ENCODE measurements at regions not wholly inside any gene's neighbourhood (a gene's known extent, or its start where the extent isn't known, plus 50 kb on each side); places are given as distances from the start of the nearest gene placed in this dataset.

GRCh38 chr12:60172266-60173211 lies 576.7 kb downstream of the SLC16A7 start:
- DNase-seq (ENCODE audit: low spot score) = no peak
- POLR2A ChIA-PET = no interaction called here
- H3K36me3 ChIP-seq (ENCODE audit: insufficient read depth, low read length) = no peaks in the 10 kb centered on the region
- H3K4me2 ChIP-seq (ENCODE audit: low read length) = no peak overlapping the region
- no peaks in the 10 kb centered on the region for H3K9me3 ChIP-seq (ENCODE audit: low read length)
- no peak overlapping the region for H2AFZ ChIP-seq (ENCODE audit: low read length)
- no TSS peak for BruUV-seq (replicated peaks)
- no peaks in the 10 kb centered on the region for H3K9me2 ChIP-seq (ENCODE audit: insufficient read depth, low read length)
- no peaks in the 10 kb centered on the region for H3K4me1 ChIP-seq (ENCODE audit: insufficient read depth, low read length, poor library complexity, severe bottlenecking)
- TF ChIP-seq EZH2phosphoT487 (IDR thresholded peaks at IDR 0.05; ENCODE audit: borderline replicate concordance, low read depth, low read length) (no peak), CTCF (conservative IDR thresholded peaks at IDR 0.05; ENCODE audit: low read length) (no peak)
- H3K27ac ChIP-seq (ENCODE audit: low read depth, low read length, poor library complexity, severe bottlenecking) = no peak overlapping the region
- no peaks in the 10 kb centered on the region for H4K20me1 ChIP-seq (ENCODE audit: insufficient read depth, low read length)
- no peak overlapping the region for H3K4me3 ChIP-seq (ENCODE audit: low read depth, low read length, poor library complexity, severe bottlenecking)
- intact Hi-C loops (cut with micrococcal nuclease; ENCODE audit: unreplicated experiment) = no loop called here
- CTCF ChIA-PET (ENCODE audit: unreplicated experiment) = no interaction called here
- no peaks in the 10 kb centered on the region for H3K79me2 ChIP-seq (ENCODE audit: insufficient read depth, low read depth, low read length)

- ChIA-PET POLR2A (interaction anchor here (0.7 kb wide), 1 partner anchor 159 kb away, joined by 3 read pairs; no protein-coding TSS in a partner anchor), CTCF (ENCODE audit: unreplicated experiment) (no interaction called here)
- H3K27ac ChIP-seq (ENCODE audit: low read depth, low read length, poor library complexity, severe bottlenecking) = no peak overlapping the region
- no peak overlapping the region for H3K4me2 ChIP-seq (ENCODE audit: low read length)
- H3K79me2 ChIP-seq (ENCODE audit: insufficient read depth, low read depth, low read length) = no peaks in the 10 kb centered on the region
- no TSS peak for BruUV-seq (replicated peaks)
- H3K4me1 ChIP-seq (ENCODE audit: insufficient read depth, low read length, poor library complexity, severe bottlenecking) = no peaks in the 10 kb centered on the region
- TF ChIP-seq CTCF (conservative IDR thresholded peaks at IDR 0.05; ENCODE audit: low read length) = no peak
- TF ChIP-seq EZH2phosphoT487 (IDR thresholded peaks at IDR 0.05; ENCODE audit: borderline replicate concordance, low read depth, low read length) = no peak
- H3K9me2 ChIP-seq (ENCODE audit: insufficient read depth, low read length) = no peaks in the 10 kb centered on the region
- H3K4me3 ChIP-seq (ENCODE audit: low read depth, low read length, poor library complexity, severe bottlenecking) = no peak overlapping the region
- H4K20me1 ChIP-seq (ENCODE audit: insufficient read depth, low read length) = no peaks in the 10 kb centered on the region
- H3K9me3 ChIP-seq (ENCODE audit: low read length) = no peaks in the 10 kb centered on the region
- H3K36me3 ChIP-seq (ENCODE audit: insufficient read depth, low read length) = no peaks in the 10 kb centered on the region
- no peak overlapping the region for H2AFZ ChIP-seq (ENCODE audit: low read length)
- no peak for DNase-seq (ENCODE audit: low spot score)
- intact Hi-C loops (cut with micrococcal nuclease; ENCODE audit: unreplicated experiment) = no loop called here
Measured at GRCh38 chr12:60173224-60174170, 577.7 kb downstream of the SLC16A7 start.

All from OCI-LY7 (cell line).